Right lobe of liver (tissue), 4 donors: ENCODE measurements at regions not wholly inside any gene's neighbourhood (a gene's known extent, or its start where the extent isn't known, plus 50 kb on each side); places are given as distances from the start of the nearest gene placed in this dataset.

ENCODE experiments used
- POLR2A ChIP-seq: fragments of 450-650 bp; IDR thresholded peaks from one replicate; pipeline ENCODE4 v1.6.1; 2017; ENCODE audit warnings: antibody characterized with exemption, mild to moderate bottlenecking
- TF ChIP-seq, protein P1 (sequence below), 4 donors: fragments of 200-600 bp in 3 of 4; fragments of 450-650 bp in 1 of 4; IDR thresholded peaks; one replicate each; pipeline versions ENCODE4 v1.5.1 to v1.8.0; 2016 to 2022; ENCODE audit warnings: antibody characterized with exemption in 4 of 4, mild to moderate bottlenecking in 2 of 4
- donor health status: DM: no; HTN: no; CAD: no.
- donor health status: DM: no; HTN: no; CAD: no.
- donor health status: DM: no; HTN: yes; CAD: no.

DNA sequence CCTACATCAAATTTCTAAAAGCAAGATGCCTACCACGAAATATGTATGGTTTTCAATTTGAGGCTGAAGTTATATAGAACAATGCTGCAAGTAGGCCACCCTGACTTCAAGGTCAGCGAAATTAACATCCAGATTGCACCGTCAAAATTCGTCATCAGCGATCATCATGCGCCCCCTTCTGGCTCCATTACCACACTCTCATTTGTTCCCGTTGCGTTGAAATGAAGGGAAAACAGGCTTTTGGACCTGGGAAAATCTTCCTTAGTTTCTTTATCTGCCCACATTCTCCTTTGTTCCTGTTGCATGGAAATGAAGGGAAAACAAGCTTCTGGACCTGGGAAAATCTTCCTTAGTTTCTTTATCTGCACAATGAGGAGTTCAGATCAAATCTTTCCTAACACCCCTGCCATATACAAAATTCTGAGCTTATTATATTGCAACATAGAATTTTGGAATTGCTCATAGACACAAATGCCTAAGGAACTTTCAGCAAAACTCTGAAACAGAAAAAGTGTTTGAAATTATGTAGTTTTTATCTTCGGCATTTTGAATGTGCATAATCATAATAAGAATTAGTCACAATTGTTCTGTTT, 98.2 kb upstream of the PRKCQ start:
- TF ChIP-seq, protein P1, sequence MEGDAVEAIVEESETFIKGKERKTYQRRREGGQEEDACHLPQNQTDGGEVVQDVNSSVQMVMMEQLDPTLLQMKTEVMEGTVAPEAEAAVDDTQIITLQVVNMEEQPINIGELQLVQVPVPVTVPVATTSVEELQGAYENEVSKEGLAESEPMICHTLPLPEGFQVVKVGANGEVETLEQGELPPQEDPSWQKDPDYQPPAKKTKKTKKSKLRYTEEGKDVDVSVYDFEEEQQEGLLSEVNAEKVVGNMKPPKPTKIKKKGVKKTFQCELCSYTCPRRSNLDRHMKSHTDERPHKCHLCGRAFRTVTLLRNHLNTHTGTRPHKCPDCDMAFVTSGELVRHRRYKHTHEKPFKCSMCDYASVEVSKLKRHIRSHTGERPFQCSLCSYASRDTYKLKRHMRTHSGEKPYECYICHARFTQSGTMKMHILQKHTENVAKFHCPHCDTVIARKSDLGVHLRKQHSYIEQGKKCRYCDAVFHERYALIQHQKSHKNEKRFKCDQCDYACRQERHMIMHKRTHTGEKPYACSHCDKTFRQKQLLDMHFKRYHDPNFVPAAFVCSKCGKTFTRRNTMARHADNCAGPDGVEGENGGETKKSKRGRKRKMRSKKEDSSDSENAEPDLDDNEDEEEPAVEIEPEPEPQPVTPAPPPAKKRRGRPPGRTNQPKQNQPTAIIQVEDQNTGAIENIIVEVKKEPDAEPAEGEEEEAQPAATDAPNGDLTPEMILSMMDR (IDR thresholded peaks at IDR 0.05), result peak; percentile 53 to 76 (median 71)
- no peak for TF ChIP-seq POLR2A
